ENCODE measurements at regions not wholly inside any gene's neighbourhood (a gene's known extent, or its start where the extent isn't known, plus 50 kb on each side); places are given as distances from the start of the nearest gene placed in this dataset.

GRCh38 chr12:93184672-93185368 lies 192.9 kb upstream of the NUDT4 start:
- intact Hi-C loops (cut with DNase I) = loop anchor here (5.0 kb wide), 1 partner anchor 58 kb away; no protein-coding TSS in a partner anchor
- WGBS = 48% methylated on average over 3 of the region's 3 CpGs
- DNase-seq (ENCODE audit: extremely low spot score) = no peak
- Histone ChIP-seq H3K27ac (replicated peaks in 1 of 4) (peak overlapping the region; percentile 84 to 89 (median 86)), H3K27me3 (no peaks in the 10 kb centered on the region), H3K36me3 (no peaks in the 10 kb centered on the region), H3K9me3 (no peaks in the 10 kb centered on the region), H3K4me1 (peaks cover 27 to 59% (median 48%) of the 10 kb centered on the region in 4 donors), H3K4me3 (no peak overlapping the region)
- no peak for TF ChIP-seq EP300 (IDR thresholded peaks at IDR 0.05)
- TF ChIP-seq POLR2A (IDR thresholded peaks at IDR 0.05; ENCODE audit: low read depth) = no peak
- TF ChIP-seq CTCF (IDR thresholded peaks at IDR 0.05) = no peak
- TF ChIP-seq POLR2AphosphoS5 (IDR thresholded peaks at IDR 0.05) = no peak

GRCh38 chr12:93185369-93185741 lies 192.4 kb upstream of the NUDT4 start:
- TF ChIP-seq POLR2A (IDR thresholded peaks at IDR 0.05; ENCODE audit: low read depth) (no peak), EP300 (IDR thresholded peaks at IDR 0.05) (no peak), POLR2AphosphoS5 (IDR thresholded peaks at IDR 0.05) (no peak), CTCF (IDR thresholded peaks at IDR 0.05) (no peak)
- no peaks in the 10 kb centered on the region for H3K27me3 ChIP-seq
- intact Hi-C loops (cut with DNase I) = no loop called here
- no peaks in the 10 kb centered on the region for H3K9me3 ChIP-seq
- H3K27ac ChIP-seq (replicated peaks in 1 of 4) = peak overlapping the region; percentile 84 to 89 (median 86)
- H3K36me3 ChIP-seq = no peaks in the 10 kb centered on the region
- DNase-seq (ENCODE audit: extremely low spot score) = no peak
- no peak overlapping the region for H3K4me3 ChIP-seq
- WGBS = 81% methylated on average over 2 of the region's 2 CpGs
- H3K4me1 ChIP-seq = peaks cover 27 to 54% (median 43%) of the 10 kb centered on the region in 4 donors

GRCh38 chr12:93186131-93186530 lies 191.6 kb upstream of the NUDT4 start:
- intact Hi-C loops (cut with DNase I) = no loop called here
- TF ChIP-seq CTCF (IDR thresholded peaks at IDR 0.05) = no peak
- TF ChIP-seq POLR2AphosphoS5 (IDR thresholded peaks at IDR 0.05) = no peak
- no peak for TF ChIP-seq POLR2A (IDR thresholded peaks at IDR 0.05; ENCODE audit: low read depth)
- TF ChIP-seq EP300 (IDR thresholded peaks at IDR 0.05) = no peak
- 82% methylated on average over 2 of the region's 2 CpGs for WGBS
- no peaks in the 10 kb centered on the region for H3K36me3 ChIP-seq
- no peak overlapping the region for H3K4me3 ChIP-seq
- no peaks in the 10 kb centered on the region for H3K27me3 ChIP-seq
- DNase-seq (ENCODE audit: extremely low spot score) = no peak
- H3K4me1 ChIP-seq = peaks cover 26 to 50% (median 40%) of the 10 kb centered on the region in 4 donors
- peak overlapping the region in 1 of 4 donors; percentile 84 for H3K27ac ChIP-seq (replicated peaks in 1 of 4)
- H3K9me3 ChIP-seq = no peaks in the 10 kb centered on the region

- Histone ChIP-seq H3K9me3 (no peaks in the 10 kb centered on the region), H3K4me3 (no peak overlapping the region), H3K27ac (replicated peaks in 1 of 4) (no peak overlapping the region), H3K36me3 (no peaks in the 10 kb centered on the region), H3K4me1 (peaks cover 23 to 50% (median 41%) of the 10 kb centered on the region in 4 donors), H3K27me3 (no peaks in the 10 kb centered on the region)
- 97% methylated on average over 2 of the region's 2 CpGs for WGBS
- intact Hi-C loops (cut with DNase I) = no loop called here
- DNase-seq (ENCODE audit: extremely low spot score) = no peak
- TF ChIP-seq POLR2AphosphoS5 (IDR thresholded peaks at IDR 0.05) (no peak), EP300 (IDR thresholded peaks at IDR 0.05) (no peak), CTCF (IDR thresholded peaks at IDR 0.05) (no peak), POLR2A (IDR thresholded peaks at IDR 0.05; ENCODE audit: low read depth) (no peak)
Measured at GRCh38 chr12:93186621-93187020, 191.1 kb upstream of the NUDT4 start.

Measured in esophagus muscularis mucosa (tissue), 4 donors.